Transverse colon (tissue), 4 donors: ENCODE measurements at regions not wholly inside any gene's neighbourhood (a gene's known extent, or its start where the extent isn't known, plus 50 kb on each side); places are given as distances from the start of the nearest gene placed in this dataset.

Source experiments
- DNase-seq: peaks from one replicate; pipeline ENCODE4 v3.0.0-alpha.2; 2019
- H3K27ac ChIP-seq, 4 donors: fragments of 200-600 bp; sonication (generic); 2 replicates each; pipeline ENCODE4 v1.5.1; 2016 to 2018; ENCODE audit warnings: inconsistent platforms in 4 of 4
- H3K27me3 ChIP-seq: fragments of 200-600 bp; sonication (generic); 2 replicates; pipeline ENCODE4 v1.5.1; 2017; ENCODE audit warnings: inconsistent platforms
- H3K36me3 ChIP-seq, 4 donors: fragments of 200-600 bp; sonication (generic); 2 replicates each; pipeline ENCODE4 v1.5.1; 2017 to 2019; ENCODE audit warnings: inconsistent platforms in 4 of 4
- H3K4me1 ChIP-seq, 4 donors: fragments of 200-600 bp; sonication (generic); 2 replicates each; pipeline ENCODE4 v1.5.1; 2017 to 2020; ENCODE audit warnings: inconsistent platforms in 4 of 4
- H3K4me3 ChIP-seq, 4 donors: fragments of 200-600 bp; sonication (generic); 1 replicate in 1 of 4; 2 replicates in 3 of 4; pipeline versions ENCODE4 v1.5.1 to v1.6.1; 2017 to 2019; ENCODE audit warnings: inconsistent platforms in 4 of 4
- H3K9me3 ChIP-seq, 2 donors: fragments of 200-600 bp; sonication (generic); 2 replicates each; pipeline ENCODE4 v1.5.1; 2017 to 2019; ENCODE audit warnings: inconsistent platforms in 2 of 2
- EP300 ChIP-seq: sonication (generic); formaldehyde crosslinking; IDR thresholded peaks from one replicate; pipeline ENCODE4 v1.6.1; 2017; ENCODE audit warnings: antibody characterized with exemption, low read depth
- POLR2A ChIP-seq: fragments of 450-650 bp; IDR thresholded peaks from one replicate; pipeline ENCODE4 v1.6.1; 2016; ENCODE audit warnings: antibody characterized with exemption, mild to moderate bottlenecking, moderate library complexity
- POLR2AphosphoS5 ChIP-seq, 3 donors: sonication (generic); formaldehyde crosslinking; IDR thresholded peaks; one replicate each; pipeline ENCODE4 v1.6.1; 2016; ENCODE audit warnings: antibody characterized with exemption in 3 of 3
- WGBS, 2 donors: methylation state at CpG; one replicate each; pipeline ENCODE4 v1.1.5; 2018; ENCODE audit warnings: low coverage in 1 of 2; 5-methylcytosine and 5-hydroxymethylcytosine counted together
- in situ Hi-C, 4 donors: fragments of 200-750 bp; cut with MboI; loops; one replicate each; pipeline versions ENCODE4 v1.15.0 to v1.15.1; 2017; ENCODE audit warnings: low sequenced_read_pairs in 3 of 4, low pct_ligation_motif_present in 1 of 4, low pct_unique_long_range_greater_than_20kb in 1 of 4
- intact Hi-C: fragments of 100-400 bp; cut with DNase I; formaldehyde crosslinking; loops from one replicate; pipeline ENCODE4 v1.15.1; 2023; ENCODE audit warnings: low total_unique reads
- TF ChIP-seq, protein P1 (sequence below), 5 experiments: fragments of 200-600 bp in 3 of 5; fragments of 450-650 bp in 2 of 5; sonication (generic) in 3 of 5; IDR thresholded peaks; 1 replicate in 2 of 5; 2 replicates in 3 of 5; pipeline ENCODE4 v1.5.1; 2016 to 2017; ENCODE audit warnings: antibody characterized with exemption in 5 of 5, inconsistent platforms in 3 of 5, mild to moderate bottlenecking in 2 of 5, moderate library complexity in 1 of 5

- Histone ChIP-seq H3K27ac (no peak overlapping the region), H3K9me3 (no peaks in the 10 kb centered on the region), H3K4me1 (no peaks in the 10 kb centered on the region), H3K27me3 (no peaks in the 10 kb centered on the region), H3K4me3 (no peak overlapping the region), H3K36me3 (no peaks in the 10 kb centered on the region)
- WGBS, 2 donors, result 77% methylated on average over 3 of the region's 3 CpGs; no CpG with 5 or more reads in 1 of the 2 donors
- no peak for DNase-seq
- in situ Hi-C loops, result no loop called here
- no peak for TF ChIP-seq POLR2A
- TF ChIP-seq, protein P1, sequence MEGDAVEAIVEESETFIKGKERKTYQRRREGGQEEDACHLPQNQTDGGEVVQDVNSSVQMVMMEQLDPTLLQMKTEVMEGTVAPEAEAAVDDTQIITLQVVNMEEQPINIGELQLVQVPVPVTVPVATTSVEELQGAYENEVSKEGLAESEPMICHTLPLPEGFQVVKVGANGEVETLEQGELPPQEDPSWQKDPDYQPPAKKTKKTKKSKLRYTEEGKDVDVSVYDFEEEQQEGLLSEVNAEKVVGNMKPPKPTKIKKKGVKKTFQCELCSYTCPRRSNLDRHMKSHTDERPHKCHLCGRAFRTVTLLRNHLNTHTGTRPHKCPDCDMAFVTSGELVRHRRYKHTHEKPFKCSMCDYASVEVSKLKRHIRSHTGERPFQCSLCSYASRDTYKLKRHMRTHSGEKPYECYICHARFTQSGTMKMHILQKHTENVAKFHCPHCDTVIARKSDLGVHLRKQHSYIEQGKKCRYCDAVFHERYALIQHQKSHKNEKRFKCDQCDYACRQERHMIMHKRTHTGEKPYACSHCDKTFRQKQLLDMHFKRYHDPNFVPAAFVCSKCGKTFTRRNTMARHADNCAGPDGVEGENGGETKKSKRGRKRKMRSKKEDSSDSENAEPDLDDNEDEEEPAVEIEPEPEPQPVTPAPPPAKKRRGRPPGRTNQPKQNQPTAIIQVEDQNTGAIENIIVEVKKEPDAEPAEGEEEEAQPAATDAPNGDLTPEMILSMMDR (IDR thresholded peaks at IDR 0.05), result no peak
- TF ChIP-seq POLR2AphosphoS5 (IDR thresholded peaks at IDR 0.05), result no peak
- TF ChIP-seq EP300, result no peak
- intact Hi-C loops, result no loop called here
Observed at GRCh38 chr11:23022854-23023253, 162.6 kb upstream of the CCDC179 start.

- no peak for DNase-seq
- Histone ChIP-seq H3K4me1 (no peaks in the 10 kb centered on the region), H3K9me3 (no peaks in the 10 kb centered on the region), H3K4me3 (no peak overlapping the region), H3K27ac (no peak overlapping the region), H3K36me3 (no peaks in the 10 kb centered on the region), H3K27me3 (no peaks in the 10 kb centered on the region)
- in situ Hi-C loops (no loop called here), intact Hi-C loops (no loop called here)
- TF ChIP-seq EP300, result no peak
- TF ChIP-seq, protein P1 (IDR thresholded peaks at IDR 0.05), result no peak
- TF ChIP-seq POLR2A, result no peak
- no peak for TF ChIP-seq POLR2AphosphoS5 (IDR thresholded peaks at IDR 0.05)
- WGBS, 2 donors, result 67 to 74% methylated on average over 2 of the region's 2 CpGs
Observed at GRCh38 chr11:23023319-23023718, 163.0 kb upstream of the CCDC179 start.

DNA sequence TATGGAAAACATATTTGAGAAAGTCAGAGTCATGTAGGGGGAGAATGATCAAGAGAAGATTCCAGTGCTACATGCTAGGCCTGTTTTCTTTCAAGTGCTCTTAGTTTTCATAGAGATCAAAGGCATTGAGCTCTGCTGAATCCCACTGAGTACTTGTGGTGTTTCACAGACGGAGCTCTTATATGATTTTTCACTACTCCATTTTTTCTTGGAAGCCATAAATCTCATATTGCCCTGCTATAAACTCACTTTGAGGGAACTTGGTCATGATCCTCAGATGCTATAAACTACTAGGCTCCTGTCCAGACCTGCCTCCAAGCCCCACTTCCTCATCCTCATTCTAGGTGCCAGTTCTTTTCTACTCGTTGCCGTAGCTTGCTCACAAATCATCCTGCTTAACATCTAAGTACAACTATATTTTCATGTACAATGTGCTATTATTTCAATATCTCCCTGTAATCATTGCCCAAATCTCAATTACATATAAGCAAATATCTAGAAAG, 180.8 kb upstream of the CCDC179 start:
- H3K4me1 ChIP-seq, result peaks cover 0 to 21% (median 6%) of the 10 kb centered on the region in 4 donors
- no peaks in the 10 kb centered on the region for H3K36me3 ChIP-seq
- H3K27ac ChIP-seq, result no peak overlapping the region
- in situ Hi-C loops, result no loop called here
- intact Hi-C loops, result no loop called here
- H3K9me3 ChIP-seq, result no peaks in the 10 kb centered on the region
- DNase-seq, result peak; percentile 37
- TF ChIP-seq, protein P1 (IDR thresholded peaks at IDR 0.05), result no peak
- no peak for TF ChIP-seq POLR2A
- TF ChIP-seq POLR2AphosphoS5 (IDR thresholded peaks at IDR 0.05), result no peak
- TF ChIP-seq EP300, result no peak
- 24 to 28% methylated on average over 3 of the region's 3 CpGs for WGBS, 2 donors
- no peak overlapping the region for H3K4me3 ChIP-seq
- H3K27me3 ChIP-seq, result no peaks in the 10 kb centered on the region

DNA sequence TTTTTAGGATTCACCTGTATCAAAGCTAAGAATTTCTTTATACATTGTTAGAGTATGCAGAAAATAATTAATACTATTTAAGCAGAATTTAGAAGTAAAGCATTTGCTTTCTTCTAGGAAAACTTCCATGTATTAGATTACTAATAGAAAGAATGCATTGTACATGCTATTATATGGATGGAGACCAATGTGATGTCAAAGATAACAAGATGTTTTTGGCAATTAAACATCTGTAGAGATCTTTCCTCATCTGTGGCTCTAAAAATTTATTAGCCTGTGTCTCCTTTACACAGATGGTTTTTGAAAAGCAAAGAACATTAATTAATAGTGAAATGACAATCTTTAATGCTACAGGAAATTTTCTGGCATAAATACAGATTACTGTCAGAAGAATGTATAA, 198.4 kb upstream of the CCDC179 start:
- no peaks in the 10 kb centered on the region for H3K9me3 ChIP-seq
- H3K27ac ChIP-seq, result no peak overlapping the region
- no peak for DNase-seq
- intact Hi-C loops (loop anchor here (5.0 kb wide), 1 partner anchor 346 kb away; no protein-coding TSS in a partner anchor), in situ Hi-C loops (no loop called here)
- H3K36me3 ChIP-seq, result no peaks in the 10 kb centered on the region
- H3K4me3 ChIP-seq, result no peak overlapping the region
- TF ChIP-seq POLR2AphosphoS5 (IDR thresholded peaks at IDR 0.05) (no peak), EP300 (no peak), POLR2A (no peak)
- TF ChIP-seq, protein P1 (IDR thresholded peaks at IDR 0.05), result no peak
- H3K4me1 ChIP-seq, result no peaks in the 10 kb centered on the region
- no peaks in the 10 kb centered on the region for H3K27me3 ChIP-seq
